NCI-H524 treated with DMSO at 0.1 percent for 48 hours (cell line): ENCODE measurements at regions not wholly inside any gene's neighbourhood (a gene's known extent, or its start where the extent isn't known, plus 50 kb on each side); places are given as distances from the start of the nearest gene placed in this dataset.

ENCODE experiments used
- DNase-seq: peaks from one replicate; lab custom pipeline; 2025; lab: John Stamatoyannopoulos, UW

- DNase-seq = no peak
These were observed 156.8 kb upstream of the NFE2L3 start for GRCh38 chr7:25995216-25995615.

DNA sequence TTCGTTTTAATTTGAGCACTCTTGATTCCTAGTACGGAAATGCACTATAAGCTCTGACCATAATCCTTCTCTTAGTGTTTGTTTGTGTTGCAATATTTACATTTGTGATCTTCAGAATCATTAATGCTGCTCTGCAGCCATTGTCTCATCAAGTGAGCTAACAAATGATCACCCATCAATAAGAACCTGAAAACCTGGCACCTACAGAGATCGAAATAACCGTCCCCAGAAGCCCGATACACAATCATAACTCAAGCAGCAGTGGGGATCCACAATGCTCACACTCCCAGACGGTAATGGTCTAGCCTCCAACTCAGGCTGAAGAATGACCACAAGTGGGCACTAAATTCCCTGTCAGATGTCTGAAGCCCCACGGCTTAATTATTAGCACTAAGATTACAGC is 156.0 kb upstream of the NFE2L3 start:
- no peak for DNase-seq

DNA sequence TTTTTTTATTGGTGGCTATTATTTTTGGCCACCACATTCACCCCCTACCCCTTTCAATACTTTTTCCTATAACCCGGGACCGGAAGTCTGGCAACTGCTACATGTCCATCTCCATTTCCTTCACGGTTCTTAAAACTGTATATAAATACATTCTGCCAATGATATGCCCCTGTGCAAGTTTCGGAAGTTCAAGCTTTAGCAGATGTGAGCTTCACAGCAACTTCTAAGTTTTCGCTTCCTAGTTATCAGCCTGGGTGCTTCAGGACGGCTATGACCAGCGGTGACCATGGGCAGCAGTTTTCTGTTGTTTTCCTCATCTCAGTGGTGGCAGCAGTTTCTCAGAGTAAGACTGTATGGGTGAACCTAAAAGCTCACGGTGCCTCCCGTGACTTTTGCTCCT is 153.5 kb upstream of the NFE2L3 start:
- no peak for DNase-seq

DNA sequence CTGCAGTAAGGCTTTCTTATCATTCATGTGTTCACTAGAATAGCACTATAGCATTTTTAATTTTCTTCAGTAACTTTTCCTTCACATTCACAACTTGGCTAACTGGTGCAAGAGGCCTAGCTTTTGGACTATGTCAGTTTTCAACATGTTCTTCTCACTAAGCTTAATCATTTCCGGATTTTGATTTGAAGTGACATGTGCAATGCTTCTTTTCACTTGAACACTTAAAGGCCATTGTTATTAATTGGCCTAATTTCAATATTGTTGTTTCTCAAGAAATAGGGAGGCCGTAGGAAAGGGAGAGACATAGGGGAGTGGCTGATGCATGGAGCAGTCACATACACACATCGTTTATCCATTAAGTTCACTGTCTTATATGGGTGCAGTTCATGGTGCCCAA is 151.2 kb upstream of the NFE2L3 start:
- no peak for DNase-seq

- DNase-seq = no peak
These were observed 150.2 kb upstream of the NFE2L3 start for GRCh38 chr7:26001662-26002244.

DNA sequence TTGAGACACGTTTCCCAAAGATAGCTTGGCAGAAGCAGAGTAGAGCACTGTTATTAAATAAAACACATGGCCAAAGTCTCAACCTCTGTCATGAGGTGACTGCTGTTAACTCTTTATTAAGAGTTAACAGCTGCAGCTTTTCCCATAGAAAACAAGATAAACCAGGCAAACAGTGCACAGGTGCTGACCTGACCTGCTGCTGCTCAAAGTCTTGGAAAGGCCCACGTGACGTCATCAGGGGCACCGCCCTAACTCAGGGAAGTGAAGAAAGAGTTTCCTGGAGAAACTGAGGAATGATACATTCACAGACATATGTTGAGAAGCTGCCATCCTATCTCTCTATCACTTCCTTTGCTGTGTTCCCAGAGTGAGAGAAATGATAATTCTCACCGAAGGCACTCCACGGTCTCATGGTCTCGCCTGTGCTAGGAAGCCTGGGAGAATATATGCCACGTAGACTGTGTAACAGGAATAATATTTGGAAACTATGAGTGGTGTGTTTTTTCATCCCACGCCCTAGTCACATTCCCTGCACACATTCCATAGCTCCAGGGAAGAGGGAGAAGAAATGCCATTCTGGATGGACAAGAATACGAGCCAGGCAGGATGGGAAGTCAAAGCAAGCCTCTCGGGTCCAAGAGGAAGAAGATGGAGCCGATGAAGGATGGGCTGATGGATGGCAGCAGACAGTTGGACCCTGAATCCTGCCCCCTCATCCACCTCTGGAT is 146.2 kb upstream of the NFE2L3 start:
- DNase-seq = no peak

GRCh38 chr7:26006426-26006825 is 145.6 kb upstream of the NFE2L3 start:
- no peak for DNase-seq

- no peak for DNase-seq
These were observed 144.5 kb upstream of the NFE2L3 start for GRCh38 chr7:26007510-26007909.

- DNase-seq = no peak
These were observed 143.6 kb upstream of the NFE2L3 start for GRCh38 chr7:26008428-26008827.

- no peak for DNase-seq
These were observed 140.8 kb upstream of the NFE2L3 start for GRCh38 chr7:26011039-26011696.

DNA sequence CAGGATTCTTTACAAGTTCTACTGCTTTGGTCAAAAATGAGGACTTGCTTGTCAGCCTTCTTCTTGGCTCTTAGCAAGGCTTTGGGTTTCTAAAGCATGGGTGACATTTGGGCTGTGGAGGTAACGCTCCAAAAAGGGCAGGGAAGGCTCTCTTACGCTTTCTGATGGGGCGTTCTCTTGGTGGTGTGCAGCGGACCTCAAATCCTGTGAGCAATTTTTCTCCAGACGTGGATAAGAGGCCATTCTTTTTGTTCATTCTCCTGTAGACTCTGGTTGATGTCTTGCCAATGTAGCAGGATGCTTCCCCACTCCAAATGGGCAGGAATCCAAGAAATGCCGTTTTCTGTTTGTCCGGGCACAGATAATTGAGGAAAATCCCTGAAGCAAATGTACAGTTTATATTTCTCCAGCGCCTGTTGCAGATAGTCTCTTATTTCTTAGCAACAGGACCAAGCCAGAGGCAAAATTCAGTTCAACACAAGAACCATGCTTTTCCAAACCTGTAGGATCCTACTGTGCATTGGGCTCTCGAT is 138.4 kb upstream of the NFE2L3 start:
- no peak for DNase-seq

GRCh38 chr7:26022982-26023381 is 129.0 kb upstream of the NFE2L3 start:
- no peak for DNase-seq

DNA sequence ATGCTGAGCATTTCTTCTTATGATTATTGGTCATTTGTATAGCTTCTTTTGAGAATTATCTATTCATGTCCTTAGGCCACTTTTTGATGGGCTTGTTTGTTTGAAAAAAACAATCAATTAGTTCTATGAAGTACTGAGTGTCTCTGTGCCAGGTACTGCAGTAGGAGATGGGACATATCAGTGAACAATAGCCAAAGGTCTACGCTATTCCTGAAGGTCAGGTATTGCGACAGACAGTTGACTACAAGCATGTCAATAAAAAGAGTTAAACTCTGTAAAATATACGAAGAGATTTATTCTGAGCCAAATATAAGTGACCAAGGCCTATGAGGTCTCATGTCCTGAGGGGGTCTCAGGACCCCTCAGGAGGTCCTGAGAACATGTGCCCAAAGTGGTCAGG is 122.1 kb upstream of the NFE2L3 start:
- DNase-seq = no peak

GRCh38 chr7:26034391-26034790 is 117.6 kb upstream of the NFE2L3 start:
- no peak for DNase-seq

DNA sequence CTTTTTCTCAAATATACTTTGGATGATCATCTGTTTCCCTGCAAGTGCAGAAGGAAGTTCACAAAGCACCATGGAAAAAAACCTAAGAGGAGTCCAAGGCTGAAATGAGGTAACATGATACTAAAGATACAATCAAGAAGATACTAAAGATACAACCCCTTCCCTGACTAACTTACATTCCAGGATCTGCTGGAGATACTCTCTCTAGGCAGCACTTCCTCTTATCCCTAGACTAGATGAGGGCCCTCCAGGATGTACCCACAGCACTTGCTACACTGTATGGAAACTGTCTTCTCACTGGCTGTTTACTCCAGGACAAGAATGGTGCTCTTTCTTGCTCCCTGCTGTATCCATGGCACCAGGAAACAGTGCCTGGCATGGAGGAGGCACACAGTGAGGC is 116.4 kb upstream of the NFE2L3 start:
- no peak for DNase-seq

DNA sequence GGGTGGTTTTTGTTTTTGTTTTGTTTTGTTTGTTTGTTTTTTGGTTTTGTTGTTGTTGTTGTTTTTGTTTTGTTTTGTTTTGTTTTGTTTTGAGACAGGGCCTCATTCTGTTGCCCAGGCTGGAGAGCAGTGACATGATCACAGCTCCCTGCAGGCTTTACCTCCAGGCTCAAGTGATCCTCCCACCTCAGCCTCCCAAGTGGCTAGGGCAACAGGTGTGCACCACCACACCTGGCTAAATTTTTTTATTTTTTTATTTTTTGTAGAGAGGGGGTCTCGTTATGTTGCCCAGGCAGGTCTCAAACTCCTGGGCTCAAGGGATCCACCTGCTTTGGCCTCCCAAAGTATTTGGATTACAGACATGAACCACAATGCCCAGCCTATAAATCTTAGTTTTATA is 115.9 kb upstream of the NFE2L3 start:
- DNase-seq = no peak

GRCh38 chr7:26038201-26038990 is 113.6 kb upstream of the NFE2L3 start:
- DNase-seq = no peak

DNA sequence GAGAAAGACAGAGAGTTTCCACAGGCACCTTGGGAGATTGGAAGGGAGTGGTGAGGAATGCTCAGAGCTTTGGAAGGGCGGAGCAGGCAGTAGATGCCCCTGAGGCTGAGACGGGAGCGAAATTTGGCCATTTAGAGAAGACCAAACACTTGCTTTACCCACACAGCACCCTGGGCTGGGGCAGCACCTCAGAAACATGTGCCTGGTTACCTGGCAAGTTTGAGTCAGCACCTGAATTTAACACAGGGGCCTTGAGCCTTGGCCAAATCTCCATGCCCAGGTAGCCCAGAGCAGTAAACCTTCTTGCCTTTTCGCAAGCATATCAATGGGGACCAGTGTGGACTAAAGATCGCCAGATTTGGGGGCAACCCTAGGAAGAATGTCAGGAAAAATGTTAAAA is 111.9 kb upstream of the NFE2L3 start:
- DNase-seq = no peak

- DNase-seq = no peak
These were observed 109.8 kb upstream of the NFE2L3 start for GRCh38 chr7:26042237-26042636.

GRCh38 chr7:26043801-26044200 is 108.2 kb upstream of the NFE2L3 start:
- no peak for DNase-seq

DNA sequence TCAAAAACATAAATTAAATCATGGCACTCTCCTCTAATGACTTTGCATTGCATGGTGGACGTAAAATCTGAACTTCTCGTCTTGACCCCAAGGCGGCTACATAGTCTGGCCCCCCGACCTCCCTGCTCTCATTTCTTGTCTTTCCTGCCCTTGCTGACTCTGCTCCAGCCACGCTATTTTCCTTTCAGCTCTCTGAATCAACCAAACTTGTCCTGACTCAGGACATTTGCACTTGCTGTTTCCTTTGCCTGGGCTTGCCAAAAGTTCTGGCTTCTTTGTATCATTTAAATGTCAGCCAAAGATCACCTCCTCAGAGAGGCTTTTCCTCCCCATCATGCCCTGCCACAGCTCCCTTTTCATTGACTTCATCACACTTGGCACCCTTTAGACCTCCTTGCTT is 107.7 kb upstream of the NFE2L3 start:
- no peak for DNase-seq

DNA sequence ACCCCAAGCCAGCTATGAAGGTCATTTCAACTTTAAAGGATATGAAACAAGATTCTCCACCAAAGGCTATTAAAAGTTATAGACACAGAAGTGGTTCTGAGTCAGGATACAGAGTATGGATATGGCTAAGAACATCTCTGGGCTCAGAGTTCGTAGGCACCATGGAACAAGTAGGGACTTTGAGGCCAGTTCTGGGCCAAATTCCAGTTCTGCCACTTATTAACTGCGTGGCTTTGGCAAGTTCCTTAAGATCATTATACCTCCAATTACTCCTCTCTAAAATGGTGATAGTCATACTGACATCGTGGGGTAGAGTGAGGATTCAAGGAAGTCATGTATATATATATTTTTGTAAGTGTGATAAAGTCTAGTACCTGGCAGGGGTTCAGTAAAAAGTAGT is 105.8 kb upstream of the NFE2L3 start:
- no peak for DNase-seq

GRCh38 chr7:26046878-26047277 is 105.1 kb upstream of the NFE2L3 start:
- DNase-seq = no peak
